ENCODE measurements at regions not wholly inside any gene's neighbourhood (a gene's known extent, or its start where the extent isn't known, plus 50 kb on each side); places are given as distances from the start of the nearest gene placed in this dataset.

DNA sequence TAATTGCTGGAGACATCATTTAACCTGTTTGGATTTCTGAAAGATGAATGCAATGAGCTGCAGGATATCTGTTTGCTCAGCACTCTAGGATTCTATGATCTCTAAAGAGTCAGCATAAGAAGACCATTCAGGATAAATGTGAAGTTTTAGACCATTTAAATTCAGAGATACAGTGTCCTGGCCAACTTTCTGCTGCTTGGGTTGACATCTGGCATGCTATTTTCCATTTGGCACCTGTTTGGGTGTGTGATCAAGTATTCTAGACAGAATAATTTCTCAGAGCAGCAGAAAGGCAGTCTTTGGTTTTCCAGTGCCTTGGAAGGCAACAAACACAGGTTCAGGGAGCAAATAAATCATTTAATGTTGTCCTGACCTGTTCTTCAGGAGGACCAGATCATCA, 144.8 kb upstream of the NDUFV2 start:
- in situ Hi-C loops (cut with HindIII; ENCODE audit: low pct_unique_long_range_greater_than_20kb, low sequenced_read_pairs): no loop called here
- DNase-seq (ENCODE audit: low read depth, low spot score): no peak

GRCh38 chr18:8958660-8959059, 143.8 kb upstream of the NDUFV2 start:
- in situ Hi-C loops (cut with HindIII; ENCODE audit: low pct_unique_long_range_greater_than_20kb, low sequenced_read_pairs): no loop called here
- DNase-seq (ENCODE audit: low read depth, low spot score): no peak

DNA sequence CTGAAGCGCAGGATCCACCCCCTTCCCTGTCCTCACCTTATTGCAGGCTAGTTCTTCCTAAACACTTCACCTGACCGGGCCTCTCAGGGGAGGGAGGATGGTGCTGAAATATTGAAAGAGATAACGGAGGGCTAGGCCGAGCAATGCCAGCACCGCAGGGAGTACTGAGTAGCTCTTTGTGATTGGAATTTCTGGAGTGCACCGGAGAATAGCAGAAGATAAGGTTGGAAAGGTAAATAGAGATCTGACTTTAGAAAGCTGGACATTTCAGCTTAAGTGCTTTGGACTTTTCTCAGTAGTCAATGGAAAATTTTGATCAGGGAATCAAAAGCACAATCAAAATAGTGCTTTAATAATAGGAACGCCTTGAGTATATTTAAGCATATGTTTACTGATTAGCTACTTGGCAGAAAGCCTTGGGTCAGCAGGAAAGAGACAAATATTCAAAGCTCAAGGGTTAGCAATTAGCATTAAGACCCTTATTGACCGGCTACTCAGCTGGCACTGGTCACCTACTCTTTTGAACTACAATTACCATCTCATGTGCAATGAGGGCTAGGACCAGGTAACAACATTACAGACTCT, 142.9 kb upstream of the NDUFV2 start:
- DNase-seq (ENCODE audit: low read depth, low spot score): no peak
- in situ Hi-C loops (cut with HindIII; ENCODE audit: low pct_unique_long_range_greater_than_20kb, low sequenced_read_pairs): no loop called here

- in situ Hi-C loops (cut with HindIII; ENCODE audit: low pct_unique_long_range_greater_than_20kb, low sequenced_read_pairs): no loop called here
- DNase-seq (ENCODE audit: low read depth, low spot score): no peak
These were observed 141.5 kb upstream of the NDUFV2 start for GRCh38 chr18:8960740-8961657.

DNA sequence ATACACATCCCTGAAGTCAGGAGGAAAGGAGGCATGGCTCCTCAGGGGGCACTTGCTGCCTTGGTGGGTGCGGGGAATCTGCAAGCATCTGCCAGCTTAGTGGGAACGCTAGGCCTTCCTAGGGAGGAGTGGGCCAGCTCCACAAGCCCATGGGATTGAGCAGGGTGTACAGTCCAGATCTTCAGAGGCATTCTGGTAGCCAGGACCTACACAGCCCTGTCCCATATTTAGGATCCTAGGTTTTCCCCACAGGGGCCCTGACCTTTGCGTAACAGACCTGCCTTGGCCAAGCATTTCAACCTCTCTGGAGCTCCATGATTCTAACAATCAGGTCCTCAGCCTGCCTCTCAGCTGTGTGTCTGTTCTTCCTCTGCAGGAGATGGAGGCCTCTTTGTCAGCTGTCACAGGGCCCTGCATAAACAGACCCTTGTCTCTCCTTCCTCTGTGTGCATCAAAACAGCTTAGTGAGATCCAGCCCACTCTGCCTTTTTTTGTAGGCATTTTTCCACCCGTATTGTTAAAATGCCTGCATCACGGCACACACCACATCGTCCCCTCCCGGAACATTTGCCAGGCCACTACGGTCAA, 140.2 kb upstream of the NDUFV2 start:
- in situ Hi-C loops (cut with HindIII; ENCODE audit: low pct_unique_long_range_greater_than_20kb, low sequenced_read_pairs): no loop called here
- no peak for DNase-seq (ENCODE audit: low read depth, low spot score)

DNA sequence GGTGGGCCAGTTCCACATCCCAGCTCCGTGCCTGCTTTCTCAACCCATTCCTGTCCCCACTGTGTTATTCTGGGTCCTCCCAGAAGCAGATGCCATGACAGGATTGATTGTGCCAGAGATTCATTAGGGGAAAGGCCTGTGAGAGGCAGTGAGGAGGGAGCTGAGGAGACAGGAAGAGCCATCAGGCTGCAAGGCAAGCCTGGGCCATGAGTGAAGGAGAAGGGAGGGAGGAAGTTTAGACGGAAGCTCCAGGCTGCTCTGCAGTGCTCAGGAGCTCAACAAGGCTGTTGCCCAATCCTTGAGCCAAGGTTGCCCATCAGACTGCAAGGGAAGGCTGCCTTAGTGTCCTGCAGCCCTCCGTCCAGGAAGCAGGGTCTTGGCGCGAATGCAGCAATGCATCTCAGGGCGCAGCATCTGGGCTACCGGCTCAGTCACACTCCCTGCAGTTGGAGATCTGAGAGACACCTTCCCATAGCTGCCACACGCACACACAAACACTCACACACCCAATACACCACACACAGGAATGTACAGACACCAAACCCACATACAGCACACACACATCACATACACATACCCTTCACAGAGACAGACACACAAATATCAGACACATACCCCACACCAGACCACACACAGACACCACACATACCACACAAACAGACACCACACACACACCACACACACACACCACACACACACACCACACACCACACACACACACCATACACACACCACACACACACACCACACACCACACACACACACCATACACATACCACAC, 139.5 kb upstream of the NDUFV2 start:
- in situ Hi-C loops (cut with HindIII; ENCODE audit: low pct_unique_long_range_greater_than_20kb, low sequenced_read_pairs): no loop called here
- DNase-seq (ENCODE audit: low read depth, low spot score): no peak

- in situ Hi-C loops (cut with HindIII; ENCODE audit: low pct_unique_long_range_greater_than_20kb, low sequenced_read_pairs): no loop called here
- DNase-seq (ENCODE audit: low read depth, low spot score): no peak
These were observed 138.6 kb upstream of the NDUFV2 start for GRCh38 chr18:8963876-8964275.

GRCh38 chr18:8965398-8965797, 137.1 kb upstream of the NDUFV2 start:
- DNase-seq (ENCODE audit: low read depth, low spot score): no peak
- in situ Hi-C loops (cut with HindIII; ENCODE audit: low pct_unique_long_range_greater_than_20kb, low sequenced_read_pairs): no loop called here

GRCh38 chr18:8966821-8967220, 135.7 kb upstream of the NDUFV2 start:
- in situ Hi-C loops (cut with HindIII; ENCODE audit: low pct_unique_long_range_greater_than_20kb, low sequenced_read_pairs): no loop called here
- DNase-seq (ENCODE audit: low read depth, low spot score): no peak

DNA sequence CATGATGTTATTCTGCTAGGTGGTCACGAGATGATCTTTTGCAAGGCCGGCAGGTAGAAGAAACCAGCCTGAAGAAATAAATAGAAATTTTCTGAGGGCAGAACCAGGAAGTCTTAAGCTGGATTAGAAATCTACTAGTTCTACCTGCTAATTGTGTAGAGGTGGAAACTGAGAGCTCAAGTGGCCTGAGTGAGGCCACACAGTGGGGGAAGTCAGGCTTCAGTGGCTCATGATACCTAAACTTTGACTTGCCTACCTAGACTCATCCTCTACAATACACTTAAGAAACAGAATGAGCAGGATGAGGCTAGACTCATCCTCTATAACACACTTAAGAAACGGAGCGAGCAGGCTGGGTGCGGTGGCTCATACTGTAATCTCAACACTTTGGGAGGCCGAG, 134.9 kb upstream of the NDUFV2 start:
- DNase-seq (ENCODE audit: low read depth, low spot score): no peak
- in situ Hi-C loops (cut with HindIII; ENCODE audit: low pct_unique_long_range_greater_than_20kb, low sequenced_read_pairs): no loop called here

DNA sequence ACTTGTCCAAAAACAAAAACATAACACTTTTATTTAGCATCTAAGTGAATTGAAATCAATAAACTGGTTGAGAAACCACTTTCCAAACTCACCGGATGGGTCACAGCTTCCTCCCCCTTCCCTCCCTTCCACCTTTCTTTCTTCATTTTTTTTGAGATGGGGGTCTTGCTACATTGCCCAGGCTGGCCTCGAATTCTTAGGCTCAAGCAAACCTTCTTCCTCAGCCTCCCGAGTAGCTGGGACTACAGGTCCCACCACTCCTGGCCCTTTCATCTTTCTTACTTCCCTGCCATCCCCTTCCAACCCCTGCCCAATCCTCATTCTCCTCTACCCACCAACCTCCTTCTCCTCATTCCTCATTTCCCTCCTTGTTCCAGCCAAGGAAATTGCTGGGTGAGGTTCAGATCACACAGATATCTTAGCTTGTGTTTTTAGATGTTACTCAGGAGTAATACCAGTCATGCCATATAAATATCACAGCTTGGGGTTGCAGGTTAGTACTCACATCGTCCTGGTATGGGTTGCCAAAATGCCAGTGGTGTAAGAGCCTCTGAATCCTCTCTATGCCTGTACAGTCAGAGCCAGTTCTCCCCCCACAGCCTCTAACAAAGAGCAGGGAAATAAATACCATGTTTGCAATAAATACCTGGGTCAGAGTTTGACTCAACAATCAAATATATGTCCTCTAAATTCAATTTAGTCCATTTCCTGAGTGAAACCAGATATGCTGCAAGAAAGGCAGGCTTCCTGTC, 132.7 kb upstream of the NDUFV2 start:
- in situ Hi-C loops (cut with HindIII; ENCODE audit: low pct_unique_long_range_greater_than_20kb, low sequenced_read_pairs): no loop called here
- no peak for DNase-seq (ENCODE audit: low read depth, low spot score)

DNA sequence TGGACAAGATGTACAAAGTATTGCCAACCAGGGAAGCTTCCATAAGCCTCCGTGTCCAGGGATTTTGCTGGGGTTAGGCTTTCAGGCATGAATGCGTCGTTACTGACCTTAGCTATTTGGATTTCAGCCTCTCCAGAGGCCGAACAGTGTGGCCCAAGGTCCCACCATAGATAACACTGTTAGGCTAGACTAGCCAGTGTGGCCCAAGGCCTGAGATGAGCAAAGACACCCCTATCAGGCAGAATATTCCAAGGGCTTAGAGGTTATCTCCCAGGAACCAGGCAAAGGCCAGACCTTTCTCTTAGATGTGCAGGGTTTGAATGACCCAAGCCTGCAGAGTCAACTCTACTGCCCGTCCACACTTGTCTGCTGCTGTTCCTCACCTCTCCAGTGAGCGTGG, 131.7 kb upstream of the NDUFV2 start:
- in situ Hi-C loops (cut with HindIII; ENCODE audit: low pct_unique_long_range_greater_than_20kb, low sequenced_read_pairs): no loop called here
- no peak for DNase-seq (ENCODE audit: low read depth, low spot score)

GRCh38 chr18:8972116-8972515, 130.4 kb upstream of the NDUFV2 start:
- in situ Hi-C loops (cut with HindIII; ENCODE audit: low pct_unique_long_range_greater_than_20kb, low sequenced_read_pairs): no loop called here

DNA sequence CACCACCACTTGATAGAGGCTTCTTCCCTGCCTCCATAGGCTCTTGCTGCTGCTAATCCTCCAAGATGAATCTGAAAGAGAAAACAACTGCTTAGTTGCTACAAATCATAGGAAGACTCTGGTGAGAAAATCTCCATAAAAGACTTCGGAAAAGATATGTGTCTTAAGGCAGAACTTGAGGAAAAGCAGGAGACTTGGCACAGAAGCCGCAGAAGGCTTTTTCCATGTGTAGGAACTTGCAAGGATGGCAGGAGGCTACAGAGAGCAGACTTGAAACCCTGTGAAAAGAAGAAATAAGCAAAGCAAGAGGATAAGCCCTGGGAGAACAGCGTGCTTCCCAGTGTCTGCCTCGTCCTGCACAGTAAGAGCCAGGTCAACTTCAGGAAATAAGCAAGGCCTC, 128.2 kb upstream of the NDUFV2 start:
- in situ Hi-C loops (cut with HindIII; ENCODE audit: low pct_unique_long_range_greater_than_20kb, low sequenced_read_pairs): no loop called here
- no peak for DNase-seq (ENCODE audit: low read depth, low spot score)

More at GRCh38 chr18:8972116-8972515, 130.4 kb upstream of the NDUFV2 start:
- DNase-seq (ENCODE audit: low read depth, low spot score): no peak

DNA sequence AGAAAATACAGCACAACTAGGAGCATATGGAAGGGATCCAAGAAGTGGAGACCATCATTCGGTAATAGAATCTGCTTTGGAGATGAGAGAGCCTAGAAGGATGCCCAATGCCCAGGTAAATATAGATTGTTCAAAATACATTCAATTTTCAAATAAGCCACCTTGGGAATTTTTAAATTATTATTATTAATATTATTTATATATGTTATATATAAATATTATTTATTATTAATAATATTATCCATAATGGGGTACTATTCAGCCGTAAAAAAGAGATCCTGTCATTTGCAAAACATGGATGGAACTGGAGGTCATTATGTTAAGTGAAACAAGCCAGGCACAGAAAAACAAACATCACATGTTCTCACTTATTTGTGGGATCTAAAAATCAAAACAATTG, 127.8 kb upstream of the NDUFV2 start:
- in situ Hi-C loops (cut with HindIII; ENCODE audit: low pct_unique_long_range_greater_than_20kb, low sequenced_read_pairs): no loop called here
- no peak for DNase-seq (ENCODE audit: low read depth, low spot score)

- in situ Hi-C loops (cut with HindIII; ENCODE audit: low pct_unique_long_range_greater_than_20kb, low sequenced_read_pairs): no loop called here
These were observed 126.9 kb upstream of the NDUFV2 start for GRCh38 chr18:8975624-8976023.

GRCh38 chr18:8976606-8977005, 125.9 kb upstream of the NDUFV2 start:
- no peak for DNase-seq (ENCODE audit: low read depth, low spot score)
- in situ Hi-C loops (cut with HindIII; ENCODE audit: low pct_unique_long_range_greater_than_20kb, low sequenced_read_pairs): no loop called here

More at GRCh38 chr18:8975624-8976023, 126.9 kb upstream of the NDUFV2 start:
- no peak for DNase-seq (ENCODE audit: low read depth, low spot score)
